Right lobe of liver (tissue), 6 donors: ENCODE measurements at regions not wholly inside any gene's neighbourhood (a gene's known extent, or its start where the extent isn't known, plus 50 kb on each side); places are given as distances from the start of the nearest gene placed in this dataset.

Experiments used
- ATAC-seq, 4 donors: fragments of 200-7000 bp; cut with Tn5 transposase; one replicate each; pipeline ENCODE4 v1.9.1; 2020; ENCODE audit warnings: mild to moderate bottlenecking in 4 of 4, moderate library complexity in 4 of 4
- DNase-seq, 3 donors: peaks; one replicate each; pipeline ENCODE4 v3.0.0-alpha.2; 2020
- H3K27ac ChIP-seq, 3 donors: fragments of 200-600 bp; one replicate each; pipeline ENCODE4 v1.8.0; 2022
- H3K27me3 ChIP-seq, 2 donors: fragments of 200-600 bp; one replicate each; pipeline ENCODE4 v1.8.0; 2022
- H3K36me3 ChIP-seq, 4 donors: fragments of 200-600 bp; sonication (generic) in 1 of 4; one replicate each; pipeline versions ENCODE4 v1.5.1 to v1.8.0; 2017 to 2022; ENCODE audit warnings: control low read depth in 1 of 4
- H3K4me1 ChIP-seq, 4 donors: fragments of 200-600 bp; sonication (generic) in 1 of 4; one replicate each; pipeline versions ENCODE4 v1.5.1 to v1.8.0; 2017 to 2022; ENCODE audit warnings: control low read depth in 1 of 4
- H3K4me3 ChIP-seq, 3 donors: fragments of 200-600 bp; one replicate each; pipeline ENCODE4 v1.8.0; 2022
- H3K9me3 ChIP-seq, 4 donors: fragments of 200-600 bp; sonication (generic) in 1 of 4; one replicate each; pipeline versions ENCODE4 v1.5.1 to v1.8.0; 2017 to 2022; ENCODE audit warnings: control low read depth in 1 of 4
- CTCF ChIP-seq, 4 donors: fragments of 200-600 bp in 3 of 4; fragments of 450-650 bp in 1 of 4; IDR thresholded peaks; one replicate each; pipeline versions ENCODE4 v1.5.1 to v1.8.0; 2016 to 2022; ENCODE audit warnings: antibody characterized with exemption in 4 of 4, mild to moderate bottlenecking in 2 of 4
- POLR2A ChIP-seq: fragments of 450-650 bp; IDR thresholded peaks from one replicate; pipeline ENCODE4 v1.6.1; 2017; ENCODE audit warnings: antibody characterized with exemption, mild to moderate bottlenecking
- WGBS: methylation state at CpG from one replicate; pipeline ENCODE4 v1.1.6; 2018; ENCODE audit warnings: low coverage, low lambda C conversion rate; ENCODE audit not compliant: insufficient coverage; ENCODE audit errors: missing lambda C conversion rate; 5-methylcytosine and 5-hydroxymethylcytosine counted together
- intact Hi-C, 2 donors: fragments of 100-400 bp; cut with DNase I; formaldehyde crosslinking; loops; one replicate each; pipeline versions ENCODE4 v1.11.2 to v1.14.1; 2022
- donor health status: DM: no; HTN: yes; CAD: no.
- donor health status: DM: no; HTN: no; CAD: no.
- donor health status: DM: no; HTN: no; CAD: no.
- donor health status: DM: no; HTN: yes; CAD: no.
- donor health status: DM: no; HTN: yes; CAD: no.

- no peak overlapping the region for H3K27ac ChIP-seq
- H3K27me3 ChIP-seq: no peaks in the 10 kb centered on the region
- intact Hi-C loops: no loop called here
- TF ChIP-seq CTCF (IDR thresholded peaks at IDR 0.05) (no peak), POLR2A (no peak)
- H3K4me3 ChIP-seq: no peak overlapping the region
- ATAC-seq (no peak), DNase-seq (peak in 1 of 3 donors; percentile 20)
- no peaks in the 10 kb centered on the region for H3K36me3 ChIP-seq
- no CpG with 5 or more reads among the region's 2 CpGs for WGBS
- H3K9me3 ChIP-seq: no peaks in the 10 kb centered on the region
- peaks cover 0 to 12% (median 0%) of the 10 kb centered on the region in 4 donors for H3K4me1 ChIP-seq
Measured at GRCh38 chr6:14930366-14930989, 315.4 kb upstream of the JARID2 start.

GRCh38 chr6:14932485-14933182 is 313.2 kb upstream of the JARID2 start:
- no peak for DNase-seq
- no peak for TF ChIP-seq CTCF (IDR thresholded peaks at IDR 0.05)
- TF ChIP-seq POLR2A: no peak
- Histone ChIP-seq H3K4me1 (no peaks in the 10 kb centered on the region), H3K27ac (no peak overlapping the region), H3K9me3 (no peaks in the 10 kb centered on the region), H3K36me3 (no peaks in the 10 kb centered on the region), H3K27me3 (no peaks in the 10 kb centered on the region), H3K4me3 (no peak overlapping the region)
- intact Hi-C loops: no loop called here
- no peak for ATAC-seq
- WGBS: 100% methylated on average over 2 of the region's 8 CpGs

GRCh38 chr6:14933183-14933544 is 312.7 kb upstream of the JARID2 start:
- Histone ChIP-seq H3K4me1 (no peaks in the 10 kb centered on the region), H3K9me3 (no peaks in the 10 kb centered on the region), H3K36me3 (no peaks in the 10 kb centered on the region), H3K27ac (no peak overlapping the region), H3K4me3 (no peak overlapping the region), H3K27me3 (no peaks in the 10 kb centered on the region)
- ATAC-seq (no peak), DNase-seq (no peak)
- WGBS: 83% methylated on average over 4 of the region's 4 CpGs
- no peak for TF ChIP-seq POLR2A
- no peak for TF ChIP-seq CTCF (IDR thresholded peaks at IDR 0.05)
- intact Hi-C loops: no loop called here

- H3K27ac ChIP-seq: no peak overlapping the region
- no peaks in the 10 kb centered on the region for H3K36me3 ChIP-seq
- no peak for ATAC-seq
- WGBS: 88% methylated on average over 1 of the region's 1 CpG
- TF ChIP-seq POLR2A (no peak), CTCF (IDR thresholded peaks at IDR 0.05) (no peak)
- DNase-seq: no peak
- intact Hi-C loops: no loop called here
- no peaks in the 10 kb centered on the region for H3K9me3 ChIP-seq
- no peaks in the 10 kb centered on the region for H3K27me3 ChIP-seq
- H3K4me1 ChIP-seq: no peaks in the 10 kb centered on the region
- H3K4me3 ChIP-seq: no peak overlapping the region
Measured at GRCh38 chr6:14934013-14934412, 311.9 kb upstream of the JARID2 start.
